IMR-90 (cell line): ENCODE measurements at regions not wholly inside any gene's neighbourhood (a gene's known extent, or its start where the extent isn't known, plus 50 kb on each side); places are given as distances from the start of the nearest gene placed in this dataset.

Source experiments
- ATAC-seq: fragments of 200-7000 bp; cut with Tn5 transposase; 2 replicates; pipeline ENCODE4 v1.9.1; 2020; ENCODE audit warnings: low read depth, mild to moderate bottlenecking, moderate library complexity
- BruUV-seq: library from RNA; stranded (reverse); fragments of 400-500 nt; replicated peaks from 2 replicates; lab custom pipeline; 2021; lab: Mats Ljungman, UMichigan
- CTCF ChIA-PET: fragments of 300-600 bp; formaldehyde crosslinking; extraction: SDS; loops from one replicate; lab custom pipeline; 2021; ENCODE audit warnings: antibody characterized with exemption; lab: Yijun Ruan, JAX
- POLR2A ChIA-PET: fragments of 300-600 bp; sonication (Branson Sonifier 250); formaldehyde crosslinking; loops from one replicate; lab custom pipeline; 2022; ENCODE audit warnings: antibody characterized with exemption; ENCODE audit not compliant: unreplicated experiment; lab: Charles Lee
- DNase-seq: peaks from one replicate; pipeline ENCODE4 v3.0.0; 2013
- H2AFZ ChIP-seq: replicated peaks from 2 replicates; pipeline ENCODE3; 2013; ENCODE audit warnings: low read length, mild to moderate bottlenecking; ENCODE audit not compliant: poor library complexity
- H2AK5ac ChIP-seq: 2 replicates; pipeline ENCODE4 v1.6.1; 2013; ENCODE audit warnings: low read depth, low read length, inconsistent platforms
- H2AK9ac ChIP-seq: replicated peaks from 2 replicates; pipeline ENCODE3; 2013; ENCODE audit warnings: mild to moderate bottlenecking, low read depth, low read length, moderate library complexity; ENCODE audit not compliant: poor library complexity
- H2BK120ac ChIP-seq: 2 replicates; pipeline ENCODE4 v1.6.1; 2013; ENCODE audit warnings: low read depth, low read length, inconsistent platforms
- H2BK15ac ChIP-seq: 3 replicates; pipeline ENCODE4 v1.6.1; 2013; ENCODE audit warnings: low read depth, low read length, inconsistent platforms
- H2BK20ac ChIP-seq: 2 replicates; pipeline ENCODE4 v1.6.1; 2013; ENCODE audit warnings: low read depth, mild to moderate bottlenecking, inconsistent platforms, low read length, moderate library complexity
- H2BK5ac ChIP-seq: 2 replicates; pipeline ENCODE4 v1.6.1; 2013; ENCODE audit warnings: mild to moderate bottlenecking, low read depth, low read length, inconsistent platforms; ENCODE audit not compliant: poor library complexity, severe bottlenecking
- H3K14ac ChIP-seq: replicated peaks from 2 replicates; pipeline ENCODE4 v1.6.1; 2013; ENCODE audit warnings: low read depth, low read length, inconsistent platforms
- H3K18ac ChIP-seq: 2 replicates; pipeline ENCODE4 v1.6.1; 2013; ENCODE audit warnings: low read depth, low read length, control low read depth
- H3K23ac ChIP-seq: 2 replicates; pipeline ENCODE4 v1.6.1; 2013; ENCODE audit warnings: low read depth, low read length, inconsistent platforms
- H3K27ac ChIP-seq: 2 replicates; pipeline ENCODE4 v1.5.1; 2013; ENCODE audit warnings: mild to moderate bottlenecking, control low read depth, low read length; ENCODE audit not compliant: insufficient read depth
- H3K27me3 ChIP-seq: 2 replicates; pipeline ENCODE4 v1.6.1; 2013; ENCODE audit warnings: low read length; ENCODE audit not compliant: control insufficient read depth, insufficient read depth
- H3K36me3 ChIP-seq: 2 replicates; pipeline ENCODE4 v1.6.1; 2013; ENCODE audit warnings: low read length, mixed read lengths; ENCODE audit not compliant: control insufficient read depth, insufficient read depth
- H3K4ac ChIP-seq: 2 replicates; pipeline ENCODE4 v1.6.1; 2013; ENCODE audit warnings: low read depth, low read length, inconsistent platforms
- H3K4me1 ChIP-seq: 2 replicates; pipeline ENCODE4 v1.6.1; 2013; ENCODE audit warnings: low read length, mixed read lengths; ENCODE audit not compliant: control insufficient read depth, insufficient read depth
- H3K4me2 ChIP-seq: 2 replicates; pipeline ENCODE4 v1.6.1; 2013; ENCODE audit warnings: low read depth, mild to moderate bottlenecking, control low read depth, low read length, moderate library complexity
- H3K4me3 ChIP-seq: 2 replicates; pipeline ENCODE4 v1.5.1; 2013; ENCODE audit warnings: low read depth, mild to moderate bottlenecking, control low read depth, low read length, moderate library complexity; ENCODE audit not compliant: insufficient read depth
- H3K56ac ChIP-seq: 2 replicates; pipeline ENCODE4 v1.6.1; 2013; ENCODE audit warnings: low read length, inconsistent platforms; ENCODE audit not compliant: insufficient read depth; ENCODE audit errors: extremely low read depth
- H3K79me1 ChIP-seq, 2 experiments: 2 replicates each; pipeline ENCODE4 v1.6.1; 2013; ENCODE audit warnings: low read length in 2 of 2, inconsistent platforms in 1 of 2, low read depth in 1 of 2
- H3K9ac ChIP-seq: 2 replicates; pipeline ENCODE4 v1.6.1; 2013; ENCODE audit warnings: low read depth, low read length, control low read depth
- H3K9me1 ChIP-seq: 2 replicates; pipeline ENCODE4 v1.6.1; 2013; ENCODE audit warnings: low read length, inconsistent platforms; ENCODE audit not compliant: insufficient read depth
- H3K9me3 ChIP-seq: 2 replicates; pipeline ENCODE4 v1.6.1; 2013; ENCODE audit warnings: low read length; ENCODE audit not compliant: control insufficient read depth, insufficient read depth
- H4K20me1 ChIP-seq: 2 replicates; pipeline ENCODE4 v1.6.1; 2013; ENCODE audit warnings: low read length, inconsistent platforms; ENCODE audit not compliant: insufficient read depth
- H4K5ac ChIP-seq: 2 replicates; pipeline ENCODE4 v1.6.1; 2013; ENCODE audit warnings: mild to moderate bottlenecking, low read depth, low read length, control low read depth
- H4K8ac ChIP-seq, 2 experiments: 2 replicates each; pipeline ENCODE4 v1.6.1; 2013; ENCODE audit warnings: low read depth in 2 of 2, low read length in 2 of 2, control low read depth in 1 of 2, inconsistent platforms in 1 of 2
- H4K91ac ChIP-seq: 2 replicates; pipeline ENCODE4 v1.6.1; 2013; ENCODE audit warnings: low read depth, low read length, inconsistent platforms; ENCODE audit not compliant: insufficient read depth
- BHLHE40 ChIP-seq: fragments of 150-350 bp; IDR thresholded peaks from 2 replicates; pipeline ENCODE4 v1.6.1; 2016; ENCODE audit warnings: mild to moderate bottlenecking, low read depth, low read length
- CEBPB ChIP-seq: IDR thresholded peaks from 2 replicates; pipeline ENCODE4 v1.6.1; 2012; ENCODE audit warnings: low read depth, low read length, improper control_type of control experiment
- CHD1 ChIP-seq: IDR thresholded peaks from 2 replicates; pipeline ENCODE4 v1.6.1; 2012; ENCODE audit warnings: low read depth, low read length, improper control_type of control experiment
- MAFK ChIP-seq: IDR thresholded peaks from 2 replicates; pipeline ENCODE4 v1.6.1; 2012; ENCODE audit warnings: low read depth, low read length, improper control_type of control experiment
- MAZ ChIP-seq: IDR thresholded peaks from 2 replicates; pipeline ENCODE4 v1.6.1; 2012; ENCODE audit warnings: low read depth, mild to moderate bottlenecking, low read length, improper control_type of control experiment, moderate library complexity, borderline replicate concordance
- MXI1 ChIP-seq: IDR thresholded peaks from 2 replicates; pipeline ENCODE4 v1.6.1; 2012; ENCODE audit warnings: low read depth, mild to moderate bottlenecking, low read length, moderate library complexity, borderline replicate concordance
- NFE2L2 ChIP-seq: fragments of 150-350 bp; IDR thresholded peaks from 2 replicates; pipeline ENCODE4 v1.6.1; 2016; ENCODE audit warnings: low read depth, mild to moderate bottlenecking, low read length
- POLR2A ChIP-seq: IDR thresholded peaks from 2 replicates; pipeline ENCODE4 v1.6.1; 2012; ENCODE audit warnings: mild to moderate bottlenecking, low read depth, low read length
- RAD21 ChIP-seq: IDR thresholded peaks from 2 replicates; pipeline ENCODE4 v1.6.1; 2012; ENCODE audit warnings: low read length, improper control_type of control experiment
- SMC3 ChIP-seq: fragments of 150-350 bp; IDR thresholded peaks from 2 replicates; pipeline ENCODE4 v1.6.1; 2016; ENCODE audit warnings: low read depth, mild to moderate bottlenecking, antibody characterized with exemption, low read length, moderate library complexity
- WGBS, 2 experiments: methylation state at CpG; one replicate each; pipeline versions ENCODE4 v1.1.5 to v1.1.7; 2013; ENCODE audit warnings: missing lambda C conversion rate in 2 of 2; ENCODE audit not compliant: insufficient read length in 1 of 2; ENCODE audit errors: extremely low coverage in 2 of 2; 5-methylcytosine and 5-hydroxymethylcytosine counted together
- dilution Hi-C: fragments of 300-500 bp; cut with HindIII; formaldehyde crosslinking; loops from one replicate; pipeline ENCODE4 v1.14.3; 2018; ENCODE audit warnings: low sequenced_read_pairs; ENCODE audit not compliant: unreplicated experiment
- in situ Hi-C: fragments of 300-500 bp; cut with MboI; formaldehyde crosslinking; loops from 3 replicates; pipeline ENCODE4 v1.14.3; 2019; ENCODE audit warnings: low sequenced_read_pairs, inconsistent platforms, mixed read lengths
- intact Hi-C: fragments of 100-400 bp; cut with micrococcal nuclease; formaldehyde crosslinking; loops from 2 replicates; pipeline ENCODE4 v1.10.0; 2022
- TF ChIP-seq, protein P1 (sequence below): fragments of 150-350 bp; IDR thresholded peaks from 2 replicates; pipeline ENCODE4 v1.6.1; 2016; ENCODE audit warnings: low read depth, mild to moderate bottlenecking, low read length, moderate library complexity, borderline replicate concordance
- TF ChIP-seq, protein P2 (sequence below): fragments of 150-350 bp; IDR thresholded peaks from 2 replicates; pipeline ENCODE4 v1.6.1; 2017; ENCODE audit warnings: mild to moderate bottlenecking, antibody characterized with exemption, low read length, low read depth
- TF ChIP-seq, protein P3 (sequence below): conservative IDR thresholded peaks from 2 replicates; pipeline ENCODE4 v1.5.1; 2012; ENCODE audit warnings: mild to moderate bottlenecking, low read depth, low read length, improper control_type of control experiment

DNA sequence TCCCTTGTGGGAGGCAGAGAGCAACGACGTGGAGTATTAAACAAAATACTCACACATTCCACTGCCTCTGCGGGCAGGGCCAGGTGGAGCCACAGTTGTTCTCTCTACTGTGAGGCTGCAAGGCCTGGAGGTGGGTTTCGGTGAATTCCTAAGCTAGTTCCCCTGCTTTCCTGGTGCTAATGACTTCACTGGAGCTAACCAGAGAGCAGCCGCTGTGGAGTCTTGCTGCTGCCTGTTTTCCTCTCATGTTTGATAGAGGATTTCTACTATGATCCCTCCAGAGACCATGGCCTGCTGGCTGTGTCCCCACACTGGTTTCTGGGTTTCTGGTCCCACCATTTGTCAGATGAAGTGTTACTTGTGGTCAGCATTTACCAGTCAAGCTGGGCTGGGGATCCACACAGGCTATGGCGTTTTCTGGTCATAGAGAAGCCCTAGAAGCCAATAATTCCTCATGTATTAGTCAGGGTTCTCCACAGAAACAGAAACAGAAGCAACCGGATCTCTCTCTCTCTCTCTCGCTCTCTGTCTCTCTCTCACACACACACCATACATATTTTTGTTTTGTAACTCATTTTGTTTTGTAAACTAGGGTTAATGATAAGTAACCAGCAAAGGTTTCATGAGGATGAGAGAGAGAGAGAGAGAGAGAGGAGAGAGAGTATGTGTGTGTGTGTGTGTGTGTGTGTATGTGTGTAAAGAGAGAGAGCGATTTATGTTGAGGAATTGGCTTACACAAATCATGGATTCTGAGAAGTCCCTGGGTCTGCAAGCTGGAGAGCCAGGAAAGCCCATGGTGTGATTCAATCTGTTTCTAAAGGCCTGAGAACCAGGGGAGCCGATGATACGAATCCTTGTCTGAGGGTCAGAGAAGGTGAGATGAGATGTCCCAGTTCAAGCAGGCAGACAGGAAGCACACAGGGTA lies 403.0 kb downstream of the GADD45G start (continued):
- TF ChIP-seq, protein P1, sequence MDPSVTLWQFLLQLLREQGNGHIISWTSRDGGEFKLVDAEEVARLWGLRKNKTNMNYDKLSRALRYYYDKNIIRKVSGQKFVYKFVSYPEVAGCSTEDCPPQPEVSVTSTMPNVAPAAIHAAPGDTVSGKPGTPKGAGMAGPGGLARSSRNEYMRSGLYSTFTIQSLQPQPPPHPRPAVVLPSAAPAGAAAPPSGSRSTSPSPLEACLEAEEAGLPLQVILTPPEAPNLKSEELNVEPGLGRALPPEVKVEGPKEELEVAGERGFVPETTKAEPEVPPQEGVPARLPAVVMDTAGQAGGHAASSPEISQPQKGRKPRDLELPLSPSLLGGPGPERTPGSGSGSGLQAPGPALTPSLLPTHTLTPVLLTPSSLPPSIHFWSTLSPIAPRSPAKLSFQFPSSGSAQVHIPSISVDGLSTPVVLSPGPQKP: no peak
- TF ChIP-seq MXI1: no peak

DNA sequence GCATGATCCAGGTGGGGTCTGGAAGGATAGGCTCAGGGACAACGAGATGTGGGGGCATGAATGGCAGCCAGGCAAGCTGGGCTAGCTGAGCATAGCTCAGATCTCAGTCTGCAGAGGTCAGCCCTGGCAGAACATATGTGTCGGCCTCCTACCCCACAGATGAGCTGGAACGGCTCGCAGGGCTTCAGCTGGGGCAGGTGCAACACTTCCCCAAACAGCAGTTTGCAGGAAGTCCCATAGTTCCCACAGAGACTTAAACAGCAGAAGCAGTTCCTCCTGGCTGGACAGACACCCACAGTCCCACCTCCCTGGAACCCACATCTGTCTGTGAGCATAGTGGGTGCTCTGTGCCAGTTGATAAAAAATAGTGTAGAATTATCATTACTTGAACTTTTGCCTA lies 404.6 kb downstream of the GADD45G start:
- in situ Hi-C loops (no loop called here), intact Hi-C loops (no loop called here), dilution Hi-C loops (no loop called here)
- no peak overlapping the region for H3K14ac ChIP-seq
- H2BK15ac ChIP-seq: no peak overlapping the region
- H2AK9ac ChIP-seq: no peak overlapping the region
- no peak overlapping the region for H2AFZ ChIP-seq
- H3K9me1 ChIP-seq: no peaks in the 10 kb centered on the region
- H3K23ac ChIP-seq: no peak overlapping the region
- ATAC-seq: no peak
- H4K5ac ChIP-seq: no peak overlapping the region
- 70% methylated on average over 4 of the region's 4 CpGs; no CpG with 5 or more reads in 1 of the 2 experiments for WGBS, 2 experiments
- no peak overlapping the region for H2AK5ac ChIP-seq
- no peaks in the 10 kb centered on the region for H3K79me1 ChIP-seq
- no peak overlapping the region for H2BK5ac ChIP-seq
- H3K27me3 ChIP-seq: no peaks in the 10 kb centered on the region; the same call in 1 of the 2 replicates
- H3K9ac ChIP-seq: no peak overlapping the region
- no peak overlapping the region for H2BK120ac ChIP-seq
- H4K20me1 ChIP-seq: no peaks in the 10 kb centered on the region
- BruUV-seq: no TSS peak
- H3K27ac ChIP-seq: no peak overlapping the region
- H3K56ac ChIP-seq: no peak overlapping the region
- H3K4me3 ChIP-seq: no peak overlapping the region
- no peak overlapping the region for H3K4me2 ChIP-seq
- H3K18ac ChIP-seq: no peak overlapping the region
- ChIA-PET POLR2A (no interaction called here), CTCF (no interaction called here)
- no peak for DNase-seq
- no peak overlapping the region for H4K91ac ChIP-seq
- no peak overlapping the region for H3K4ac ChIP-seq
- H3K36me3 ChIP-seq: no peaks in the 10 kb centered on the region
- H4K8ac ChIP-seq: no peak overlapping the region
- H2BK20ac ChIP-seq: no peak overlapping the region
- peaks cover 2% of the 10 kb centered on the region; the same call in 1 of the 2 replicates for H3K9me3 ChIP-seq
- peaks cover 6% of the 10 kb centered on the region; the same call in 1 of the 2 replicates for H3K4me1 ChIP-seq
- TF ChIP-seq, protein P2, sequence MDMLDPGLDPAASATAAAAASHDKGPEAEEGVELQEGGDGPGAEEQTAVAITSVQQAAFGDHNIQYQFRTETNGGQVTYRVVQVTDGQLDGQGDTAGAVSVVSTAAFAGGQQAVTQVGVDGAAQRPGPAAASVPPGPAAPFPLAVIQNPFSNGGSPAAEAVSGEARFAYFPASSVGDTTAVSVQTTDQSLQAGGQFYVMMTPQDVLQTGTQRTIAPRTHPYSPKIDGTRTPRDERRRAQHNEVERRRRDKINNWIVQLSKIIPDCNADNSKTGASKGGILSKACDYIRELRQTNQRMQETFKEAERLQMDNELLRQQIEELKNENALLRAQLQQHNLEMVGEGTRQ: no peak
- TF ChIP-seq, protein P3, sequence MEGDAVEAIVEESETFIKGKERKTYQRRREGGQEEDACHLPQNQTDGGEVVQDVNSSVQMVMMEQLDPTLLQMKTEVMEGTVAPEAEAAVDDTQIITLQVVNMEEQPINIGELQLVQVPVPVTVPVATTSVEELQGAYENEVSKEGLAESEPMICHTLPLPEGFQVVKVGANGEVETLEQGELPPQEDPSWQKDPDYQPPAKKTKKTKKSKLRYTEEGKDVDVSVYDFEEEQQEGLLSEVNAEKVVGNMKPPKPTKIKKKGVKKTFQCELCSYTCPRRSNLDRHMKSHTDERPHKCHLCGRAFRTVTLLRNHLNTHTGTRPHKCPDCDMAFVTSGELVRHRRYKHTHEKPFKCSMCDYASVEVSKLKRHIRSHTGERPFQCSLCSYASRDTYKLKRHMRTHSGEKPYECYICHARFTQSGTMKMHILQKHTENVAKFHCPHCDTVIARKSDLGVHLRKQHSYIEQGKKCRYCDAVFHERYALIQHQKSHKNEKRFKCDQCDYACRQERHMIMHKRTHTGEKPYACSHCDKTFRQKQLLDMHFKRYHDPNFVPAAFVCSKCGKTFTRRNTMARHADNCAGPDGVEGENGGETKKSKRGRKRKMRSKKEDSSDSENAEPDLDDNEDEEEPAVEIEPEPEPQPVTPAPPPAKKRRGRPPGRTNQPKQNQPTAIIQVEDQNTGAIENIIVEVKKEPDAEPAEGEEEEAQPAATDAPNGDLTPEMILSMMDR: no peak
- TF ChIP-seq MAZ (no peak), RAD21 (no peak), MAFK (no peak), POLR2A (no peak), BHLHE40 (no peak), CEBPB (no peak), SMC3 (no peak), NFE2L2 (no peak), CHD1 (no peak)
